ENCODE measurements at regions not wholly inside any gene's neighbourhood (a gene's known extent, or its start where the extent isn't known, plus 50 kb on each side); places are given as distances from the start of the nearest gene placed in this dataset.
A peak's percentile ranks its signal among the peaks of the same experiment; 100 is the strongest.

DNA sequence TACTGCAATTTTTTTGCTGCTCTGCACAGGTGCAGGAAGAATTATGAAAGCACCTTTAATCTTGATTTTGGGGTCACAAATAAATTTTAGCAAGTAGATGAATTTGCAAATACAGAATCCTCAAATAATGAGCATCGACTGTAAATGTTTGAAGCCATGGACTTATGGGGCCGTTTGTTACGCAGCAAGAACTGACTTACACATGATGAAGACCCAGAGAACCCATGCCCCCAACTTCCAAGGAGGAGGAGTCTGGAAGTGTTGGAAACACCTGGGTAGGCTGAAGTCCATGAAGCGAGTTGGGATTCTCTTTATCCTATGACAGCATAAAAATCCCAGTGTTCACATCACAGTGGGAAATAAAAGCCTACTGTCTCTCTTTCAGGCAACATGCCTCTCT, 176.6 kb downstream of the RBFOX3 start:
- WGBS (ENCODE audit: missing lambda C conversion rate): 91% methylated on average over 4 of the region's 4 CpGs
- Histone ChIP-seq H3K4me3 (no peak overlapping the region), H3K4me2 (peak overlapping the region; percentile 47; the same call in 2 of the 3 replicates), H3K27ac (peak overlapping the region in 1 of 2 experiments; percentile 70; a peak in 1 of 6 replicates), H3K4me1 (peaks cover 35% of the 10 kb centered on the region), H3K9me3 (peaks cover 6% of the 10 kb centered on the region; the same call in 2 of the 3 replicates)
- CTCF ChIA-PET: interaction anchor here (0.7 to 3.3 kb wide), 3 partner anchors 42 to 178 kb away, joined by 3 to 11 read pairs (median 10); no protein-coding TSS in a partner anchor
- no peak for DNase-seq (ENCODE audit: low read depth in 1 of 2, low spot score in 1 of 2)
- TF ChIP-seq KDM1A (IDR thresholded peaks at IDR 0.05; ENCODE audit: low read depth): 0 out of 2 replicates have a peak, but pooled peaks have one; percentile 44
- no peak for TF ChIP-seq EP300 (IDR thresholded peaks at IDR 0.05)
- TF ChIP-seq RCOR1 (IDR thresholded peaks at IDR 0.05; ENCODE audit: low read depth, low read length): no peak
- no peak for TF ChIP-seq ZC3H11A (IDR thresholded peaks at IDR 0.05)
- FAIRE-seq: no peak
- ATAC-seq: no peak
- POLR2A ChIA-PET: no interaction called here

DNA sequence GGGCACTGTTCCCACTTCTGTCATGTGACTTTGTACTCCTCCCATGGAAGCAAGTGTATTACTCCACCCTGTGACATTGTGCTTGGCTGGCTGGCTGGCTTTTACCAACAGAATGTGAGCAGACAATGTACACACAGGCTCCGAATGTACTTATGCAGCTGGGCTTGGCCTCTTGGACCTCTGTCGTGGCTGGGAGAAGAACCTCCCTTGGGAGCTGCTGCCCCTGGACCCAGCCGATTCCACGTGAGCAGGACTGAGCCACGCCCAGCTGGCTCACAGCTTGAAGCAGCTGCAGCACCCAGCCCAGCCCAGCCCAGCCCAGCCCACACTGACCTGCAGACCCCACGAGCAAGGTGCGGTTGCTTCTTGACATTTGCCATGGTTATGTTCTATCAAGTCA, 177.5 kb downstream of the RBFOX3 start:
- ChIA-PET CTCF (interaction anchor here (1.1 to 3.3 kb wide), 3 partner anchors 42 to 179 kb away, joined by 5 to 11 read pairs (median 10); no protein-coding TSS in a partner anchor), POLR2A (no interaction called here)
- ATAC-seq (peak; percentile 16 to 28; a peak in 4 of 6 replicates), FAIRE-seq (no peak), DNase-seq (ENCODE audit: low read depth in 1 of 2, low spot score in 1 of 2) (peak in 1 of 2 experiments; percentile 76)
- H3K9me3 ChIP-seq: peaks cover 6% of the 10 kb centered on the region; the same call in 2 of the 3 replicates
- peak overlapping the region; percentile 47 for H3K4me2 ChIP-seq
- WGBS (ENCODE audit: missing lambda C conversion rate): 25% methylated on average over 7 of the region's 7 CpGs
- H3K27ac ChIP-seq: peak overlapping the region; percentile 44 to 70; a peak in 5 of 6 replicates
- H3K4me3 ChIP-seq: no peak overlapping the region
- TF ChIP-seq EHMT2 (IDR thresholded peaks at IDR 0.05; ENCODE audit: low read depth) (no peak), TP53 (CRISPR knock-in tag; IDR thresholded peaks at IDR 0.05) (no peak), MAFK (IDR thresholded peaks at IDR 0.05; ENCODE audit: partially characterized antibody) (no peak)
- TF ChIP-seq, protein P1, sequence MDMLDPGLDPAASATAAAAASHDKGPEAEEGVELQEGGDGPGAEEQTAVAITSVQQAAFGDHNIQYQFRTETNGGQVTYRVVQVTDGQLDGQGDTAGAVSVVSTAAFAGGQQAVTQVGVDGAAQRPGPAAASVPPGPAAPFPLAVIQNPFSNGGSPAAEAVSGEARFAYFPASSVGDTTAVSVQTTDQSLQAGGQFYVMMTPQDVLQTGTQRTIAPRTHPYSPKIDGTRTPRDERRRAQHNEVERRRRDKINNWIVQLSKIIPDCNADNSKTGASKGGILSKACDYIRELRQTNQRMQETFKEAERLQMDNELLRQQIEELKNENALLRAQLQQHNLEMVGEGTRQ (IDR thresholded peaks at IDR 0.05): peak; percentile 54; the same call in 1 of the 2 replicates
- H3K4me1 ChIP-seq: peaks cover 36% of the 10 kb centered on the region

DNA sequence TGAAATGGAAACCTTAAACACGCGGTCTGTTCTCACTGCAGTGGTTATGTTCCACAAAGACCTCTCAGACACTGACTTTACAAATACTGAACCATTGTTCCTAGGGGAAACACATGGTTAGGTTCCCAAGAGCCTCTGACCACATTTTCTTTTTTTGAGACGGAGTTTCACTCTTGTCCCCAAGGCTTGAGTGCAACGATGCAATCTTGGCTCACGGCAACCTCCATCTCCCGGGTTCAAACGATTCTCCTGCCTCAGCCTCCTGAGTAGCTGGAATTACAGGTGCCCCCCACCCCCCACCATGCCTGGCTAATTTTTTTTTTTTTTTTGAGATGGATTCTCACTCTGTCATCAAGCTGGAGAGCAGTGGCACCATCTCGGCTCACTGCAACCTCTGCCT, 179.7 kb downstream of the RBFOX3 start:
- Histone ChIP-seq H3K27ac (no peak overlapping the region; a peak in 1 of 6 replicates), H3K4me2 (no peak overlapping the region), H3K4me1 (peaks cover 30% of the 10 kb centered on the region), H3K4me3 (no peak overlapping the region), H3K9me3 (peaks cover 6% of the 10 kb centered on the region; the same call in 2 of the 3 replicates)
- ATAC-seq (no peak), DNase-seq (ENCODE audit: low read depth in 1 of 2, low spot score in 1 of 2) (no peak), FAIRE-seq (no peak)
- POLR2A ChIA-PET: no interaction called here
- 91% methylated on average over 8 of the region's 8 CpGs for WGBS (ENCODE audit: missing lambda C conversion rate)
- CTCF ChIA-PET: interaction anchor here (0.6 to 1.7 kb wide), 3 partner anchors 21 to 315 kb away, joined by 3 to 4 read pairs (median 3); no protein-coding TSS in a partner anchor
- TF ChIP-seq BHLHE40 (IDR thresholded peaks at IDR 0.05; ENCODE audit: low read depth, low read length) (no peak), PHF8 (IDR thresholded peaks at IDR 0.05; ENCODE audit: borderline replicate concordance, low read depth) (no peak), JUNB (IDR thresholded peaks at IDR 0.05) (no peak), ZNF302 (CRISPR knock-in tag; IDR thresholded peaks at IDR 0.05) (no peak), ESRRA (IDR thresholded peaks at IDR 0.05; ENCODE audit: borderline replicate concordance, low read length) (no peak), FOSL2 (IDR thresholded peaks at IDR 0.05) (no peak), FOSL2 (CRISPR knock-in tag; IDR thresholded peaks at IDR 0.05) (no peak), KDM5A (IDR thresholded peaks at IDR 0.05) (no peak), NFE2L2 (conservative IDR thresholded peaks at IDR 0.05; ENCODE audit: low read length) (no peak), CBX8 (IDR thresholded peaks at IDR 0.05) (no peak), CEBPB (IDR thresholded peaks at IDR 0.05) (no peak), CHD2 (IDR thresholded peaks at IDR 0.05; ENCODE audit: low read length, partially characterized antibody) (no peak), POLR2AphosphoS2 (conservative IDR thresholded peaks at IDR 0.05; ENCODE audit: low read length) (no peak), GATA3 (IDR thresholded peaks at IDR 0.05; ENCODE audit: borderline replicate concordance) (no peak), HOXB13 (CRISPR knock-in tag; IDR thresholded peaks at IDR 0.05; ENCODE audit: low read depth) (no peak), ZSCAN20 (CRISPR knock-in tag; IDR thresholded peaks at IDR 0.05) (no peak), ZC3H11A (IDR thresholded peaks at IDR 0.05) (no peak)
- TF ChIP-seq, protein P2, sequence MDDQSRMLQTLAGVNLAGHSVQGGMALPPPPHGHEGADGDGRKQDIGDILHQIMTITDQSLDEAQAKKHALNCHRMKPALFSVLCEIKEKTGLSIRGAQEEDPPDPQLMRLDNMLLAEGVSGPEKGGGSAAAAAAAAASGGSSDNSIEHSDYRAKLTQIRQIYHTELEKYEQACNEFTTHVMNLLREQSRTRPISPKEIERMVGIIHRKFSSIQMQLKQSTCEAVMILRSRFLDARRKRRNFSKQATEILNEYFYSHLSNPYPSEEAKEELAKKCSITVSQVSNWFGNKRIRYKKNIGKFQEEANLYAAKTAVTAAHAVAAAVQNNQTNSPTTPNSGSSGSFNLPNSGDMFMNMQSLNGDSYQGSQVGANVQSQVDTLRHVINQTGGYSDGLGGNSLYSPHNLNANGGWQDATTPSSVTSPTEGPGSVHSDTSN (IDR thresholded peaks at IDR 0.05): no peak
- TF ChIP-seq, protein P3, sequence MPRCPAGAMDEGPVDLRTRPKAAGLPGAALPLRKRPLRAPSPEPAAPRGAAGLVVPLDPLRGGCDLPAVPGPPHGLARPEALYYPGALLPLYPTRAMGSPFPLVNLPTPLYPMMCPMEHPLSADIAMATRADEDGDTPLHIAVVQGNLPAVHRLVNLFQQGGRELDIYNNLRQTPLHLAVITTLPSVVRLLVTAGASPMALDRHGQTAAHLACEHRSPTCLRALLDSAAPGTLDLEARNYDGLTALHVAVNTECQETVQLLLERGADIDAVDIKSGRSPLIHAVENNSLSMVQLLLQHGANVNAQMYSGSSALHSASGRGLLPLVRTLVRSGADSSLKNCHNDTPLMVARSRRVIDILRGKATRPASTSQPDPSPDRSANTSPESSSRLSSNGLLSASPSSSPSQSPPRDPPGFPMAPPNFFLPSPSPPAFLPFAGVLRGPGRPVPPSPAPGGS (IDR thresholded peaks at IDR 0.05): no peak
- TF ChIP-seq, protein P4, sequence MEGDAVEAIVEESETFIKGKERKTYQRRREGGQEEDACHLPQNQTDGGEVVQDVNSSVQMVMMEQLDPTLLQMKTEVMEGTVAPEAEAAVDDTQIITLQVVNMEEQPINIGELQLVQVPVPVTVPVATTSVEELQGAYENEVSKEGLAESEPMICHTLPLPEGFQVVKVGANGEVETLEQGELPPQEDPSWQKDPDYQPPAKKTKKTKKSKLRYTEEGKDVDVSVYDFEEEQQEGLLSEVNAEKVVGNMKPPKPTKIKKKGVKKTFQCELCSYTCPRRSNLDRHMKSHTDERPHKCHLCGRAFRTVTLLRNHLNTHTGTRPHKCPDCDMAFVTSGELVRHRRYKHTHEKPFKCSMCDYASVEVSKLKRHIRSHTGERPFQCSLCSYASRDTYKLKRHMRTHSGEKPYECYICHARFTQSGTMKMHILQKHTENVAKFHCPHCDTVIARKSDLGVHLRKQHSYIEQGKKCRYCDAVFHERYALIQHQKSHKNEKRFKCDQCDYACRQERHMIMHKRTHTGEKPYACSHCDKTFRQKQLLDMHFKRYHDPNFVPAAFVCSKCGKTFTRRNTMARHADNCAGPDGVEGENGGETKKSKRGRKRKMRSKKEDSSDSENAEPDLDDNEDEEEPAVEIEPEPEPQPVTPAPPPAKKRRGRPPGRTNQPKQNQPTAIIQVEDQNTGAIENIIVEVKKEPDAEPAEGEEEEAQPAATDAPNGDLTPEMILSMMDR (IDR thresholded peaks at IDR 0.05): no peak
- TF ChIP-seq, protein P5, sequence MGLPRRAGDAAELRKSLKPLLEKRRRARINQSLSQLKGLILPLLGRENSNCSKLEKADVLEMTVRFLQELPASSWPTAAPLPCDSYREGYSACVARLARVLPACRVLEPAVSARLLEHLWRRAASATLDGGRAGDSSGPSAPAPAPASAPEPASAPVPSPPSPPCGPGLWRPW (IDR thresholded peaks at IDR 0.05): no peak

Data from A549 (cell line).